Gastrocnemius medialis (tissue), 4 donors: ENCODE measurements at regions not wholly inside any gene's neighbourhood (a gene's known extent, or its start where the extent isn't known, plus 50 kb on each side); places are given as distances from the start of the nearest gene placed in this dataset.

Source experiments
- POLR2A ChIP-seq, 2 donors: fragments of 450-650 bp; IDR thresholded peaks; one replicate each; pipeline ENCODE4 v1.6.1; 2017; ENCODE audit warnings: antibody characterized with exemption in 2 of 2, mild to moderate bottlenecking in 2 of 2, moderate library complexity in 2 of 2
- TF ChIP-seq, protein P1 (sequence below), 5 experiments: fragments of 450-650 bp in 3 of 5; fragments of 200-600 bp in 2 of 5; sonication (generic) in 2 of 5; IDR thresholded peaks in 4 of 5; conservative IDR thresholded peaks in 1 of 5; 1 replicate in 4 of 5; 2 replicates in 1 of 5; pipeline ENCODE4 v1.5.1; 2016 to 2019; ENCODE audit warnings: antibody characterized with exemption in 5 of 5, mild to moderate bottlenecking in 3 of 5, moderate library complexity in 3 of 5

DNA sequence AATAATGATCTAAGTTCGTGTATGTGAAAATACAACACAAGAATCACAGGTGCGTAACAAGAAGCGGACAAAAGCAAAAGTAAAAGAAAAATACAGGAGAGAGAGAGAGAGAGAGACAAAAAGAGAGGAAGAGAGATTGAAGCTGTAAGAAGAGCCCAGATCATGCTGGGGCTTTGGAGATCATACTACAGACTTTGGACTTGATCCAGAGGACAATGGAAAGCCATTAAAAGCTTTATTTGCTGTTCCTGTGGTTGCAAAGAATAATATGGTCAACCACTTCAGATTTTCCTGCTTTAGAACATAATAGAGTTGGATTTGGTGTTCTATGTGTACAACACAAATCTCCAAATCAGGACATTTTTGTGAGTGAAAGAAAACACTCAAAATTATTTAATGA is 561.4 kb downstream of the CAAP1 start:
- TF ChIP-seq, protein P1, sequence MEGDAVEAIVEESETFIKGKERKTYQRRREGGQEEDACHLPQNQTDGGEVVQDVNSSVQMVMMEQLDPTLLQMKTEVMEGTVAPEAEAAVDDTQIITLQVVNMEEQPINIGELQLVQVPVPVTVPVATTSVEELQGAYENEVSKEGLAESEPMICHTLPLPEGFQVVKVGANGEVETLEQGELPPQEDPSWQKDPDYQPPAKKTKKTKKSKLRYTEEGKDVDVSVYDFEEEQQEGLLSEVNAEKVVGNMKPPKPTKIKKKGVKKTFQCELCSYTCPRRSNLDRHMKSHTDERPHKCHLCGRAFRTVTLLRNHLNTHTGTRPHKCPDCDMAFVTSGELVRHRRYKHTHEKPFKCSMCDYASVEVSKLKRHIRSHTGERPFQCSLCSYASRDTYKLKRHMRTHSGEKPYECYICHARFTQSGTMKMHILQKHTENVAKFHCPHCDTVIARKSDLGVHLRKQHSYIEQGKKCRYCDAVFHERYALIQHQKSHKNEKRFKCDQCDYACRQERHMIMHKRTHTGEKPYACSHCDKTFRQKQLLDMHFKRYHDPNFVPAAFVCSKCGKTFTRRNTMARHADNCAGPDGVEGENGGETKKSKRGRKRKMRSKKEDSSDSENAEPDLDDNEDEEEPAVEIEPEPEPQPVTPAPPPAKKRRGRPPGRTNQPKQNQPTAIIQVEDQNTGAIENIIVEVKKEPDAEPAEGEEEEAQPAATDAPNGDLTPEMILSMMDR (IDR thresholded peaks at IDR 0.05 in 4 of 5, conservative IDR thresholded peaks at IDR 0.05 in 1 of 5): no peak
- TF ChIP-seq POLR2A (IDR thresholded peaks at IDR 0.05): no peak
